ENCODE measurements at regions not wholly inside any gene's neighbourhood (a gene's known extent, or its start where the extent isn't known, plus 50 kb on each side); places are given as distances from the start of the nearest gene placed in this dataset.

- in situ Hi-C loops (cut with MboI): no loop called here
Measured at GRCh38 chr3:80929576-80929975, 831.9 kb downstream of the GBE1 start.

GRCh38 chr3:80914854-80915253, 846.6 kb downstream of the GBE1 start:
- 4% methylated on average over 3 of the region's 4 CpGs for WGBS (ENCODE audit: insufficient coverage, low coverage, missing lambda C conversion rate)
- Histone ChIP-seq H3K9ac (ENCODE audit: insufficient read depth in 1 of 2, low read depth in 2 of 2, low read length in 2 of 2) (no peak overlapping the region), H3K9me3 (replicated peaks; ENCODE audit: control insufficient read depth, insufficient read depth, low read depth, low read length) (no peaks in the 10 kb centered on the region), H3K4me2 (ENCODE audit: insufficient read depth, low read length) (no peak overlapping the region), H4K20me1 (replicated peaks; ENCODE audit: control insufficient read depth, insufficient read depth, low read length) (no peaks in the 10 kb centered on the region), H3K9me1 (ENCODE audit: control insufficient read depth, insufficient read depth, low read length) (no peaks in the 10 kb centered on the region), H3K4me3 (no peak overlapping the region), H3K36me3 (ENCODE audit: control insufficient read depth, insufficient read depth, low read length) (no peaks in the 10 kb centered on the region), H2AFZ (ENCODE audit: low read depth, low read length) (no peak overlapping the region), H3K79me2 (ENCODE audit: control insufficient read depth, insufficient read depth, low read length) (no peaks in the 10 kb centered on the region), H3K27me3 (ENCODE audit: control insufficient read depth in 2 of 2, insufficient read depth in 2 of 2, low read length in 2 of 2) (no peaks in the 10 kb centered on the region), H3K27ac (ENCODE audit: extremely low read depth, low read depth, low read length) (no peak overlapping the region), H3K4me1 (replicated peaks in 1 of 2; ENCODE audit: control insufficient read depth in 2 of 2, insufficient read depth in 2 of 2, low read length in 2 of 2) (no peaks in the 10 kb centered on the region)
- FAIRE-seq: no peak
- POLR2A ChIA-PET: no interaction called here
- in situ Hi-C loops (cut with MboI) (no loop called here), intact Hi-C loops (cut with micrococcal nuclease) (no loop called here)
- no peak for DNase-seq (ENCODE audit: extremely low read depth in 1 of 4, low spot score in 3 of 4)
- CTCF ChIA-PET (ENCODE audit: low intra/inter-chr PET ratio): no interaction called here
- TF ChIP-seq TCF3 (CRISPR knock-in tag; IDR thresholded peaks at IDR 0.05): no peak
- BruUV-seq (replicated peaks): no TSS peak
- no peak for ATAC-seq

More at GRCh38 chr3:80929576-80929975, 831.9 kb downstream of the GBE1 start:
- ATAC-seq (no peak), DNase-seq (ENCODE audit: extremely low read depth in 1 of 4, low spot score in 3 of 4) (no peak), FAIRE-seq (no peak)
- no TSS peak for BruUV-seq (replicated peaks)
- no peaks in the 10 kb centered on the region for H3K9me3 ChIP-seq (replicated peaks; ENCODE audit: control insufficient read depth, insufficient read depth, low read depth, low read length)
- no peaks in the 10 kb centered on the region for H3K36me3 ChIP-seq (ENCODE audit: control insufficient read depth, insufficient read depth, low read length)
- no peaks in the 10 kb centered on the region for H3K79me2 ChIP-seq (ENCODE audit: control insufficient read depth, insufficient read depth, low read length)
- ChIA-PET CTCF (ENCODE audit: low intra/inter-chr PET ratio) (no interaction called here), POLR2A (no interaction called here)
- H3K27ac ChIP-seq (ENCODE audit: extremely low read depth, low read depth, low read length): no peak overlapping the region
- H3K4me2 ChIP-seq (ENCODE audit: insufficient read depth, low read length): no peak overlapping the region
- H3K4me1 ChIP-seq (replicated peaks in 1 of 2; ENCODE audit: control insufficient read depth in 2 of 2, insufficient read depth in 2 of 2, low read length in 2 of 2): no peaks in the 10 kb centered on the region
- H4K20me1 ChIP-seq (replicated peaks; ENCODE audit: control insufficient read depth, insufficient read depth, low read length): no peaks in the 10 kb centered on the region
- no peaks in the 10 kb centered on the region for H3K27me3 ChIP-seq (ENCODE audit: control insufficient read depth in 2 of 2, insufficient read depth in 2 of 2, low read length in 2 of 2)
- H3K9ac ChIP-seq (ENCODE audit: insufficient read depth in 1 of 2, low read depth in 2 of 2, low read length in 2 of 2): no peak overlapping the region
- WGBS (ENCODE audit: insufficient coverage, low coverage, missing lambda C conversion rate): 0% methylated on average over 1 of the region's 1 CpG
- no peak overlapping the region for H2AFZ ChIP-seq (ENCODE audit: low read depth, low read length)
- H3K4me3 ChIP-seq: no peak overlapping the region
- TF ChIP-seq ZNF778 (CRISPR knock-in tag; IDR thresholded peaks at IDR 0.05) (no peak), USF2 (CRISPR knock-in tag; IDR thresholded peaks at IDR 0.05) (no peak), MEF2D (tag; conservative IDR thresholded peaks at IDR 0.05; ENCODE audit: low read depth) (no peak), KLF10 (CRISPR knock-in tag; IDR thresholded peaks at IDR 0.05) (no peak), RFX7 (CRISPR knock-in tag; IDR thresholded peaks at IDR 0.05) (no peak)
- H3K9me1 ChIP-seq (ENCODE audit: control insufficient read depth, insufficient read depth, low read length): no peaks in the 10 kb centered on the region
- intact Hi-C loops (cut with micrococcal nuclease): no loop called here

All from K562 (cell line).